ENCODE measurements at regions not wholly inside any gene's neighbourhood (a gene's known extent, or its start where the extent isn't known, plus 50 kb on each side); places are given as distances from the start of the nearest gene placed in this dataset.

DNA sequence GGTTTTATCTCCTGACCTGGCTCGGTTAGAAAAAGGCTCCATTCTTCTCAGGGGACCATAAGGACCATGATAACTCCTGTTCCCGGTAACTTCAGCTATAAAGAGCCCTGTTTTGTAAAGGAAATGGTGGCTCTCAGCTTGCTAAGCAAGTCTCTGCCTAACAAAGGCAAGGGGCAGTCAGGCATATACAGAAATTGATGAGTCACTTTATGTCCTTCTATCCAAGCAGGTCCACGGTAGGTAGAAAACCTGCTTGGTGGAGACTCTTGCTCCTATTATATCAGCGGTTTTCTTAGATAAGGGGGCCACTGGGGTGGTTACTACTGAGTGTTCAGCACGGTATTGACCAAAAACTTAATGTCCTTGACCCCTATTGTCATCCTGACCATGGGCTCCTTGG is 203.0 kb upstream of the KLF8 start:
- H3K4me3 Mint-ChIP-seq = no peak overlapping the region
- Histone ChIP-seq H3K9me3 (ENCODE audit: control insufficient read depth, low read length) (no peaks in the 10 kb centered on the region), H3K27me3 (ENCODE audit: control insufficient read depth, insufficient read depth, low read length, poor library complexity, severe bottlenecking) (no peaks in the 10 kb centered on the region), H3K27ac (ENCODE audit: low read depth, low read length) (no peak overlapping the region), H3K9ac (ENCODE audit: extremely low read depth, low read length, poor library complexity, severe bottlenecking) (no peak overlapping the region), H3K4me3 (ENCODE audit: low read length) (no peak overlapping the region), H3K4me1 (ENCODE audit: control insufficient read depth, insufficient read depth, low read length) (no peaks in the 10 kb centered on the region), H3K36me3 (ENCODE audit: control insufficient read depth, insufficient read depth, low read length) (no peaks in the 10 kb centered on the region)
- TF ChIP-seq, protein P1, sequence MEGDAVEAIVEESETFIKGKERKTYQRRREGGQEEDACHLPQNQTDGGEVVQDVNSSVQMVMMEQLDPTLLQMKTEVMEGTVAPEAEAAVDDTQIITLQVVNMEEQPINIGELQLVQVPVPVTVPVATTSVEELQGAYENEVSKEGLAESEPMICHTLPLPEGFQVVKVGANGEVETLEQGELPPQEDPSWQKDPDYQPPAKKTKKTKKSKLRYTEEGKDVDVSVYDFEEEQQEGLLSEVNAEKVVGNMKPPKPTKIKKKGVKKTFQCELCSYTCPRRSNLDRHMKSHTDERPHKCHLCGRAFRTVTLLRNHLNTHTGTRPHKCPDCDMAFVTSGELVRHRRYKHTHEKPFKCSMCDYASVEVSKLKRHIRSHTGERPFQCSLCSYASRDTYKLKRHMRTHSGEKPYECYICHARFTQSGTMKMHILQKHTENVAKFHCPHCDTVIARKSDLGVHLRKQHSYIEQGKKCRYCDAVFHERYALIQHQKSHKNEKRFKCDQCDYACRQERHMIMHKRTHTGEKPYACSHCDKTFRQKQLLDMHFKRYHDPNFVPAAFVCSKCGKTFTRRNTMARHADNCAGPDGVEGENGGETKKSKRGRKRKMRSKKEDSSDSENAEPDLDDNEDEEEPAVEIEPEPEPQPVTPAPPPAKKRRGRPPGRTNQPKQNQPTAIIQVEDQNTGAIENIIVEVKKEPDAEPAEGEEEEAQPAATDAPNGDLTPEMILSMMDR (conservative IDR thresholded peaks at IDR 0.05) = no peak
- peaks cover 68% of the 10 kb centered on the region for H3K9me3 Mint-ChIP-seq
- no peak for DNase-seq
- peaks cover 12% of the 10 kb centered on the region for H3K4me1 Mint-ChIP-seq
- no peak overlapping the region for H3K27ac Mint-ChIP-seq
- peaks cover 23% of the 10 kb centered on the region for H3K36me3 Mint-ChIP-seq (ENCODE audit: low read depth)
- 76 to 100% methylated on average over 1 to 5 of the region's 5 CpGs for WGBS, 2 experiments (ENCODE audit: insufficient coverage in 1 of 2, insufficient read length in 1 of 2)
- no peaks in the 10 kb centered on the region for H3K27me3 Mint-ChIP-seq (ENCODE audit: insufficient read depth)

DNA sequence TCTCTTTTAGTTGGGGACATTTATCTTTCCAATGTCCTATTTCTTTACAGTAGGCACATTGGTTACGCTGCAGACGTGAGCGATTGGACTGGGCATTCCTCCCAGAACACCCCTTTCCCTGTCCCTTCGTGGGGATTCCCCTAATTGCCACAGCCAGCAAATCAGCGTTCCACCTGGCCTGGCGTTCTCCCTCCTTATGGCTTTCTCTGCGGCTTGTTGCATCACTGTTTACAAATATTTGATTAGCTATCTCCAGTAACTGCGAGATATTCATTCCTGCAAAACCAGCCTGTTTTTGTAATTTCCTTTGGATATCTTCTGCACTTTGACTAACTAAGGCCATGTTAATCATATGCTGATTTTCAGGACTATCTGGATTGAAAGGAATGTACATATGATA is 202.5 kb upstream of the KLF8 start:
- H3K27me3 ChIP-seq (ENCODE audit: control insufficient read depth, insufficient read depth, low read length, poor library complexity, severe bottlenecking) = no peaks in the 10 kb centered on the region
- no peak overlapping the region for H3K9ac ChIP-seq (ENCODE audit: extremely low read depth, low read length, poor library complexity, severe bottlenecking)
- no peak overlapping the region for H3K27ac ChIP-seq (ENCODE audit: low read depth, low read length)
- H3K9me3 Mint-ChIP-seq = peaks cover 64% of the 10 kb centered on the region
- no peak overlapping the region for H3K4me3 Mint-ChIP-seq
- peaks cover 23% of the 10 kb centered on the region for H3K36me3 Mint-ChIP-seq (ENCODE audit: low read depth)
- H3K27ac Mint-ChIP-seq = no peak overlapping the region
- WGBS, 2 experiments (ENCODE audit: insufficient coverage in 1 of 2, insufficient read length in 1 of 2) = 91 to 100% methylated on average over 6 to 8 of the region's 8 CpGs
- no peaks in the 10 kb centered on the region for H3K4me1 ChIP-seq (ENCODE audit: control insufficient read depth, insufficient read depth, low read length)
- no peak overlapping the region for H3K4me3 ChIP-seq (ENCODE audit: low read length)
- H3K4me1 Mint-ChIP-seq = peaks cover 12% of the 10 kb centered on the region
- DNase-seq = no peak
- TF ChIP-seq, protein P1 (conservative IDR thresholded peaks at IDR 0.05) = no peak
- H3K36me3 ChIP-seq (ENCODE audit: control insufficient read depth, insufficient read depth, low read length) = no peaks in the 10 kb centered on the region
- H3K9me3 ChIP-seq (ENCODE audit: control insufficient read depth, low read length) = no peaks in the 10 kb centered on the region
- no peaks in the 10 kb centered on the region for H3K27me3 Mint-ChIP-seq (ENCODE audit: insufficient read depth)

DNA sequence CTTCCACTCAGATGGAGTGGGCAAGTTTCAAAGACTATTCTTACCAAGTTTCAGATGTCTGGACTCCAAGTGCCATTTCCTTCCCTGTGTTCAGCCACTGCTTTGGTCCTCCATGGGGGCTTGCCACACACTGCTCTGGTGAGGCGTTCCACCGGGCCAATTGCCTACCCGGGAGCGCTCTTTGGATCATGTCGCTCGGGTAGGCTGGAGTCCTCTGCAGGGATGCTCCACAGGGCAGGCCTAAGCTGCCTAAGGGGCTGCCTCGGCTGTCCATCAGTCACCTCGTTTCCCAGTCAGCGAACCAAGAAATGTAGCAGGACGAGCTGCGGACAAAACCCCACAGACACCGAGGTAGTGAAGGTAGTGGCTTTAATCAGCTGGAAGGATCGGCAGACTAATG is 200.7 kb upstream of the KLF8 start:
- Mint-ChIP-seq H3K4me1 (peaks cover 11% of the 10 kb centered on the region), H3K27ac (no peak overlapping the region), H3K36me3 (ENCODE audit: low read depth) (peaks cover 29% of the 10 kb centered on the region), H3K9me3 (peaks cover 68% of the 10 kb centered on the region), H3K27me3 (ENCODE audit: insufficient read depth) (no peaks in the 10 kb centered on the region), H3K4me3 (no peak overlapping the region)
- TF ChIP-seq, protein P1 (conservative IDR thresholded peaks at IDR 0.05) = no peak
- Histone ChIP-seq H3K4me3 (ENCODE audit: low read length) (no peak overlapping the region), H3K9ac (ENCODE audit: extremely low read depth, low read length, poor library complexity, severe bottlenecking) (no peak overlapping the region), H3K36me3 (ENCODE audit: control insufficient read depth, insufficient read depth, low read length) (no peaks in the 10 kb centered on the region), H3K27ac (ENCODE audit: low read depth, low read length) (no peak overlapping the region), H3K9me3 (ENCODE audit: control insufficient read depth, low read length) (peaks cover 14% of the 10 kb centered on the region), H3K4me1 (ENCODE audit: control insufficient read depth, insufficient read depth, low read length) (no peaks in the 10 kb centered on the region), H3K27me3 (ENCODE audit: control insufficient read depth, insufficient read depth, low read length, poor library complexity, severe bottlenecking) (no peaks in the 10 kb centered on the region)
- no peak for DNase-seq
- WGBS, 2 experiments (ENCODE audit: insufficient coverage in 1 of 2, insufficient read length in 1 of 2) = 92 to 93% methylated on average over 7 to 13 of the region's 13 CpGs

Data from endodermal cell (in vitro differentiated cells).